Hepatocyte (in vitro differentiated cells): ENCODE measurements at regions not wholly inside any gene's neighbourhood (a gene's known extent, or its start where the extent isn't known, plus 50 kb on each side); places are given as distances from the start of the nearest gene placed in this dataset.

Source experiments
- EZH2 ChIP-seq: fragments of 200-600 bp; sonication (generic); IDR thresholded peaks from 2 replicates; pipeline ENCODE4 v1.6.1; 2016; ENCODE audit warnings: antibody characterized with exemption, mild to moderate bottlenecking, borderline replicate concordance
- EZH2phosphoT487 ChIP-seq: fragments of 200-600 bp; sonication (generic); IDR thresholded peaks from one replicate; pipeline ENCODE4 v1.6.1; 2018; ENCODE audit warnings: antibody characterized with exemption, mild to moderate bottlenecking, low read depth, moderate library complexity; ENCODE audit not compliant: unreplicated experiment, severe bottlenecking
- TF ChIP-seq, protein P1 (sequence below): fragments of 200-600 bp; sonication (generic); IDR thresholded peaks from 2 replicates; pipeline ENCODE4 v1.5.1; 2016; ENCODE audit warnings: antibody characterized with exemption, mild to moderate bottlenecking; ENCODE audit not compliant: poor library complexity

DNA sequence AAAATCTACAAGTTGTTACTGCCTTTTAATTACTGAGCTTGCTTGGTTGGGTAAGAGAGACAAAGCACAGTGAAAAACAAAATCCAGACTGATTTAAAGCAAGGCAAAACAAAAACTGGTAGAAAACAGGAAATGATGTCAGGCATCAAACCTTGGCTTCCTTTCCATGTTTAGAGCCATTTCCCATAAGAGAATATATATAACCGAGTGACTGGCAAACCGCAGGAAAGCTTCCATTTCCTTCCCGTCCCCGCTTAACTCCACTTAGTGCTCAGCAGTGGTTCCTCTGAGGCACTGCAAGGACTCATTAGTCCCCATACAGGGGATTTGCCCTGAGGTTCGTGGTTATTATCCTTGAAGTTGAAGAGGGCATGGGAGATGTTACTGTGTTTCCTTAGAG lies 446.3 kb downstream of the LPIN1 start:
- TF ChIP-seq, protein P1, sequence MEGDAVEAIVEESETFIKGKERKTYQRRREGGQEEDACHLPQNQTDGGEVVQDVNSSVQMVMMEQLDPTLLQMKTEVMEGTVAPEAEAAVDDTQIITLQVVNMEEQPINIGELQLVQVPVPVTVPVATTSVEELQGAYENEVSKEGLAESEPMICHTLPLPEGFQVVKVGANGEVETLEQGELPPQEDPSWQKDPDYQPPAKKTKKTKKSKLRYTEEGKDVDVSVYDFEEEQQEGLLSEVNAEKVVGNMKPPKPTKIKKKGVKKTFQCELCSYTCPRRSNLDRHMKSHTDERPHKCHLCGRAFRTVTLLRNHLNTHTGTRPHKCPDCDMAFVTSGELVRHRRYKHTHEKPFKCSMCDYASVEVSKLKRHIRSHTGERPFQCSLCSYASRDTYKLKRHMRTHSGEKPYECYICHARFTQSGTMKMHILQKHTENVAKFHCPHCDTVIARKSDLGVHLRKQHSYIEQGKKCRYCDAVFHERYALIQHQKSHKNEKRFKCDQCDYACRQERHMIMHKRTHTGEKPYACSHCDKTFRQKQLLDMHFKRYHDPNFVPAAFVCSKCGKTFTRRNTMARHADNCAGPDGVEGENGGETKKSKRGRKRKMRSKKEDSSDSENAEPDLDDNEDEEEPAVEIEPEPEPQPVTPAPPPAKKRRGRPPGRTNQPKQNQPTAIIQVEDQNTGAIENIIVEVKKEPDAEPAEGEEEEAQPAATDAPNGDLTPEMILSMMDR = no peak
- no peak for TF ChIP-seq EZH2phosphoT487
- no peak for TF ChIP-seq EZH2
